HG03045 (cell line): ENCODE measurements at regions not wholly inside any gene's neighbourhood (a gene's known extent, or its start where the extent isn't known, plus 50 kb on each side); places are given as distances from the start of the nearest gene placed in this dataset.

Source experiments
- ATAC-seq: cut with Tn5 transposase; IDR thresholded peaks from one replicate; pipeline ENCODE4 v1.9.1; 2021; ENCODE audit warnings: mild to moderate bottlenecking, moderate library complexity; ENCODE audit not compliant: unreplicated experiment

- ATAC-seq = no peak
These were observed 294.5 kb upstream of the NRIP1 start for GRCh38 chr21:15359251-15359650.

DNA sequence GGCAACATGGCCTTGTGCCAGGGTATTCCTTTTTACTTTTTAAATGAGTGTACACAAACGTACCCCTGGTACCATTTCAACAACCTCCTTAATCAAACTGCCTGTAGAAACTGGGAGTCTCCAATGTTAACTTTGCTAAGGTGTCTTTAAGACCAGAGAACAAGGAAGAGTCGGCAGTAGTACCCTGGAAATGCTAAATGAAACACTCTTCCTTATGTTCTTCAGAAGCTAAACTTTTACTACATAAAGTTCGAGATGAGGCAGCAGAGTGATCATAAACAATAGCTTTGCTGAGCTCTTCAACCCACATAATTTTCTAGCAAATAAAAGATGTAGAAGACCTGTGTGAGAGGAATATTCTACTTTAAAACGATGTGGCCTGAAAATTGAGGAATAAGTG lies 297.7 kb upstream of the NRIP1 start:
- no peak for ATAC-seq

GRCh38 chr21:15363921-15364320 lies 299.1 kb upstream of the NRIP1 start:
- no peak for ATAC-seq

GRCh38 chr21:15365751-15366392 lies 301.1 kb upstream of the NRIP1 start:
- no peak for ATAC-seq

- no peak for ATAC-seq
These were observed 301.8 kb upstream of the NRIP1 start for GRCh38 chr21:15366555-15366954.

GRCh38 chr21:15367061-15367626 lies 302.3 kb upstream of the NRIP1 start:
- no peak for ATAC-seq

- no peak for ATAC-seq
These were observed 305.7 kb upstream of the NRIP1 start for GRCh38 chr21:15370462-15370975.

GRCh38 chr21:15373941-15374340 lies 309.1 kb upstream of the NRIP1 start:
- no peak for ATAC-seq

- ATAC-seq = no peak
These were observed 315.0 kb upstream of the NRIP1 start for GRCh38 chr21:15379776-15380175.

GRCh38 chr21:15383588-15383987 lies 318.8 kb upstream of the NRIP1 start:
- no peak for ATAC-seq

DNA sequence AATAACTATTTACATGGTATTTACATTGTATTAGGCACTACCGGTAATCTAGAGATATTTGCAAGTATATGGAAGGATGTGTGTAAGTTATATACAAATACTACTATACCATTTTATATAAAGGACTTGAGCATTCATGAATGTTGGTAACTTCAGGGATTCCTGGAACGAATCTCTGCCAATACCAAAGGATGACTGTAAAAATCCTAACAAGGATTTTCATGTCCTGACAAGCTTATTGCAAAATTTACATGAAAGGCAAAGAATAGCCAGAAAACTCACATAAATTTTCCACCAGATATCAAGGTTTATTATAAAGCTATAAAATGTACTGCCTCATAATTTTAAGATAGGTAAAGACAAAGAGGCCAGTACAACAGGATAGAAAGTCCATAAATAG lies 325.2 kb upstream of the NRIP1 start:
- ATAC-seq = no peak

GRCh38 chr21:15397258-15397657 lies 332.5 kb upstream of the NRIP1 start:
- no peak for ATAC-seq

GRCh38 chr21:15400905-15401304 lies 328.9 kb upstream of the USP25 start:
- ATAC-seq = no peak

DNA sequence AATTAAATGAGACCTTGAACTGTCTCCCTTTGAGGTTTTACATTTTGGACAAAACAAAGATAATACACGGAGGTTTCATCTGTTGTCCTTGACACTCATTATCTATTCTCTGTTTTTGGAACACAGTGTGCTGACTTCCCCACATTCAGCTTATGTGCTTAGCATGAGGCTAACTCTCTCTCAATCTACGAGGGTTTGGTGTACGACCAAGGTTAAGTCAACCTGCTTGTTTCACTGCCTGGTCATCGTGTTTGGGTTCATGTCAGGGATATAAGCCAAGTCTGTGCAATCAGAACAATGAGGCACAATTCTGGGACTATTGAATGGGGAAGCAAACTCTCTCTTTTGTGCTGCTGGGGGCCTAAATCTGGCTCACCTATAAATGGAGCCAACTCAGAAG lies 328.5 kb upstream of the USP25 start:
- ATAC-seq = no peak

GRCh38 chr21:15405214-15405613 lies 324.6 kb upstream of the USP25 start:
- no peak for ATAC-seq

- ATAC-seq = no peak
These were observed 323.0 kb upstream of the USP25 start for GRCh38 chr21:15406791-15407190.

DNA sequence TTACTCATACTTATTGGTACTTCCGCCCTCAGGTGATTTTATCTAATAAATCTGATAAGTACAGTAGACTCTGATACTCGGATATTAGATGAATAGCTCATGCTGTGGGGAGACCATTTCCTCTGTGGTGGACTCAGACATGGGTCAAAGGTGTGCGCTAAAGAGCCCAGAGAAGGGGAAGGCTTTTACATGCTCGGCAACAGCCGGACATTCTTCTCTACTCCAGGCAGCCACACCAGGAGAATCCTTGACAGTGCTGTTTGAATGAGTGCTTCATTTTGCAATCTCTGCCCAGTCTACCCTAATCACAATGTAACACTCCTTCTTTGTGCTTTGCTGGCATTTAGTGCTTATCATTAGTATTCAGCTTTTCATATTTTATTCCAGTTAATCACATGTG lies 322.2 kb upstream of the USP25 start:
- ATAC-seq = no peak

- ATAC-seq = peak; percentile 91
These were observed 321.7 kb upstream of the USP25 start for GRCh38 chr21:15408089-15408488.

- no peak for ATAC-seq
These were observed 320.8 kb upstream of the USP25 start for GRCh38 chr21:15409031-15409430.

- ATAC-seq = no peak
These were observed 318.9 kb upstream of the USP25 start for GRCh38 chr21:15410853-15411252.

DNA sequence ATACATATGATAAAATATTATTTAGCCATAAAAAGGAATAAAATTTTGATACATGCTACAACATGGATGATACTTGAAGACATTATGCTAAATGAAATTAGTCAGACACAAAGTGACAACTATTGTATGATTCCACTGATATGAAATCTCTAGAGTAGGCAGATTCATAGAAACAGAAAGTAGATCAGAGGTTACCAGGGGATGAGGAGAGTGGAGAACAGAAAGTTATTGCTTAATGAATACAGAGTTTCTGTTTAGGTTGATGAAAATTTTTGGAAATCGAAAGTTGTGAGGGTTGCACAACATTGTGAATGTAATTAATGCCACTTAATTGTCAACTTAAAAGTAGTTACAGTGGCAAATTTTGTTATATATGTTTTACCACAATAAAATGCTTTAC lies 315.7 kb upstream of the USP25 start:
- ATAC-seq = no peak

GRCh38 chr21:15415541-15416261 lies 314.1 kb upstream of the USP25 start:
- no peak for ATAC-seq
